ENCODE measurements at regions not wholly inside any gene's neighbourhood (a gene's known extent, or its start where the extent isn't known, plus 50 kb on each side); places are given as distances from the start of the nearest gene placed in this dataset.

DNA sequence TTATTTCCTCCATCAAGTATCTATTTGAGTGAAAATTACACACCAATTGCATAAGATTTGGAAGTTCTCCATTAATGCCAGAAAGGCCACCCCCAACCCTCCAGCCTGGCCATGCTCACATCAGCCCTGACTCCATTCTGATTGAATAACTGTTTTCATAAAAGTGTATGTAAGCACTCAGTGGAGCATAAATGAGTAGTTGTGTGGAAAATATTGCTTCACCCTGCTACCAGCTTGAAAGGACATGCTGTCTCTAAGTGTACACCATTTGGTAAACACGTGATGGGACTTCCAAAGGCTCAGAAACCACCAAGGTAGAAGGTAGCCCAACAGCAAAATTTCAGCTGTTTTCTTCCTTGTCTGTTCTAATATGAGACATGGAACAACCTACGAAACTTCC lies 393.8 kb downstream of the ZNF385D start:
- H3K9ac ChIP-seq (ENCODE audit: low read length), result no peak overlapping the region
- H3K4me3 ChIP-seq (ENCODE audit: low read length), result no peak overlapping the region
- H3K9me3 ChIP-seq (replicated peaks; ENCODE audit: insufficient read depth, low read length), result no peaks in the 10 kb centered on the region
- no peak overlapping the region for H2AFZ ChIP-seq (ENCODE audit: low read length)
- no peaks in the 10 kb centered on the region for H3K4me1 ChIP-seq (ENCODE audit: low read length)
- H3K9me2 ChIP-seq (replicated peaks; ENCODE audit: insufficient read depth, low read length), result no peaks in the 10 kb centered on the region
- no peaks in the 10 kb centered on the region for H3K79me2 ChIP-seq (ENCODE audit: low read length)
- no peaks in the 10 kb centered on the region for H4K20me1 ChIP-seq (ENCODE audit: insufficient read depth, low read length)
- no peak for TF ChIP-seq EZH2 (optimal IDR thresholded peaks at IDR 0.05; ENCODE audit: low read depth, low read length)
- TF ChIP-seq, protein P1, sequence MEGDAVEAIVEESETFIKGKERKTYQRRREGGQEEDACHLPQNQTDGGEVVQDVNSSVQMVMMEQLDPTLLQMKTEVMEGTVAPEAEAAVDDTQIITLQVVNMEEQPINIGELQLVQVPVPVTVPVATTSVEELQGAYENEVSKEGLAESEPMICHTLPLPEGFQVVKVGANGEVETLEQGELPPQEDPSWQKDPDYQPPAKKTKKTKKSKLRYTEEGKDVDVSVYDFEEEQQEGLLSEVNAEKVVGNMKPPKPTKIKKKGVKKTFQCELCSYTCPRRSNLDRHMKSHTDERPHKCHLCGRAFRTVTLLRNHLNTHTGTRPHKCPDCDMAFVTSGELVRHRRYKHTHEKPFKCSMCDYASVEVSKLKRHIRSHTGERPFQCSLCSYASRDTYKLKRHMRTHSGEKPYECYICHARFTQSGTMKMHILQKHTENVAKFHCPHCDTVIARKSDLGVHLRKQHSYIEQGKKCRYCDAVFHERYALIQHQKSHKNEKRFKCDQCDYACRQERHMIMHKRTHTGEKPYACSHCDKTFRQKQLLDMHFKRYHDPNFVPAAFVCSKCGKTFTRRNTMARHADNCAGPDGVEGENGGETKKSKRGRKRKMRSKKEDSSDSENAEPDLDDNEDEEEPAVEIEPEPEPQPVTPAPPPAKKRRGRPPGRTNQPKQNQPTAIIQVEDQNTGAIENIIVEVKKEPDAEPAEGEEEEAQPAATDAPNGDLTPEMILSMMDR (IDR thresholded peaks at IDR 0.05; ENCODE audit: low read length), result no peak
- no peak for TF ChIP-seq EZH2phosphoT487 (IDR thresholded peaks at IDR 0.05; ENCODE audit: low read length)
- no peaks in the 10 kb centered on the region for H3F3A ChIP-seq (ENCODE audit: insufficient read depth, low read length)
- no peak overlapping the region for H3K27ac ChIP-seq (ENCODE audit: low read length)
- no peaks in the 10 kb centered on the region for H3K36me3 ChIP-seq (replicated peaks; ENCODE audit: insufficient read depth, low read length)
- H3K4me2 ChIP-seq (ENCODE audit: low read depth, low read length), result no peak overlapping the region
- no peak for DNase-seq
- H3K27me3 ChIP-seq (replicated peaks; ENCODE audit: insufficient read depth, low read length), result no peaks in the 10 kb centered on the region

DNA sequence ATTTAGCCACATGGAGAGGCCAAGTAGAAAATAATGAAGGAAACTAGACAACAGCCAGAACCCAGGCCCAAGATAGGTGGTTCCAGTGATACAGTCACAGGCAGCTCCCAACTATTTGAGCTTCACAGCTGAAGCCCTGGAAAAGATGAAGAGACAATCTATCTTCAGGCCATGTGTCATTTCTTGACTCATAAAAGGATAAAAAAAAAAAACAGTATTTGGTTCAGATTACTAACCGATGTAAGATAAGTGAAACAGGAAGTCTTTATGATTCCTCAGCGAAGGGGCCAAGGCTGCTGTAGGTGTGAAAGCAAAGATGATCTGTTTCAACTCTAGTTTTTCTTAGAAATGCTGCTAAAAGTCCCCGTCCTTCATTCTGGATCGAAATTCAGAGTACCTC lies 394.6 kb downstream of the ZNF385D start:
- no peaks in the 10 kb centered on the region for H3K79me2 ChIP-seq (ENCODE audit: low read length)
- H3K4me3 ChIP-seq (ENCODE audit: low read length), result no peak overlapping the region
- no peaks in the 10 kb centered on the region for H3K4me1 ChIP-seq (ENCODE audit: low read length)
- no peaks in the 10 kb centered on the region for H3K9me2 ChIP-seq (replicated peaks; ENCODE audit: insufficient read depth, low read length)
- no peaks in the 10 kb centered on the region for H3K9me3 ChIP-seq (replicated peaks; ENCODE audit: insufficient read depth, low read length)
- no peaks in the 10 kb centered on the region for H3K27me3 ChIP-seq (replicated peaks; ENCODE audit: insufficient read depth, low read length)
- H2AFZ ChIP-seq (ENCODE audit: low read length), result no peak overlapping the region
- no peak overlapping the region for H3K4me2 ChIP-seq (ENCODE audit: low read depth, low read length)
- no peak overlapping the region for H3K9ac ChIP-seq (ENCODE audit: low read length)
- H3K27ac ChIP-seq (ENCODE audit: low read length), result no peak overlapping the region
- no peaks in the 10 kb centered on the region for H3K36me3 ChIP-seq (replicated peaks; ENCODE audit: insufficient read depth, low read length)
- TF ChIP-seq EZH2phosphoT487 (IDR thresholded peaks at IDR 0.05; ENCODE audit: low read length) (no peak), EZH2 (optimal IDR thresholded peaks at IDR 0.05; ENCODE audit: low read depth, low read length) (no peak)
- TF ChIP-seq, protein P1 (IDR thresholded peaks at IDR 0.05; ENCODE audit: low read length), result no peak
- H4K20me1 ChIP-seq (ENCODE audit: insufficient read depth, low read length), result no peaks in the 10 kb centered on the region
- no peak for DNase-seq
- no peaks in the 10 kb centered on the region for H3F3A ChIP-seq (ENCODE audit: insufficient read depth, low read length)

DNA sequence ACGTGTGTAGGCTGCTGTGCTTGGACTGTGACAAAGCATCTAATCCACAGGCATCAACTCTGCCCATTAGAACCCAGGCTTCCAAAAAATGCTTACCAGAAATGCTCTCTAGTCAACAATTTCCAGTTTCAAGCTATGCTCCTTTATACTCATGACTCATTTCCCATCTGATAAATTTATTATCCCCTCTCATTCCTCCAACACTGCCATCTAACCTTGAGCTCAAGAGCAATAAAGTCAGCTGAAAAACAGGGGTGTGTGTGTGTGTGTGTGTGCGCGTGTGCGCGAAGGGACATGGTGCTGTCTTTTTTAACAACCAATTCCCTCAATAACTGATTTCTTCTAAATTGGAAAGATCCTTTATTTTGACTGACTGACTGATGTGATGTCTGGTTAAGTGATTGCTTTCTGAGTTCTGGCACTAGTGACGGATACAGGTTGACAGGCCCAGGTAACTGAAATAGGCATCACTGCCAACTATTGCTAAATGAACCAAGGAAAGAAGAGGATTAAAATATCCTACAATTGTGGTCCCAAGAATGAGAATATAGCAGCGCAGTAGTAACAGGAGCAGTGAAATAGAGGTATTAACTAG lies 405.5 kb downstream of the ZNF385D start:
- no peak for DNase-seq
- H2AFZ ChIP-seq (ENCODE audit: low read length), result no peak overlapping the region
- H3K4me3 ChIP-seq (ENCODE audit: low read length), result no peak overlapping the region
- H3K9me3 ChIP-seq (replicated peaks; ENCODE audit: insufficient read depth, low read length), result no peaks in the 10 kb centered on the region
- H3K9ac ChIP-seq (ENCODE audit: low read length), result no peak overlapping the region
- H3K36me3 ChIP-seq (replicated peaks; ENCODE audit: insufficient read depth, low read length), result no peaks in the 10 kb centered on the region
- no peaks in the 10 kb centered on the region for H4K20me1 ChIP-seq (ENCODE audit: insufficient read depth, low read length)
- H3K9me2 ChIP-seq (replicated peaks; ENCODE audit: insufficient read depth, low read length), result no peaks in the 10 kb centered on the region
- H3K79me2 ChIP-seq (ENCODE audit: low read length), result no peaks in the 10 kb centered on the region
- no peak overlapping the region for H3K4me2 ChIP-seq (ENCODE audit: low read depth, low read length)
- H3F3A ChIP-seq (ENCODE audit: insufficient read depth, low read length), result no peaks in the 10 kb centered on the region
- no peak overlapping the region for H3K27ac ChIP-seq (ENCODE audit: low read length)
- no peaks in the 10 kb centered on the region for H3K27me3 ChIP-seq (replicated peaks; ENCODE audit: insufficient read depth, low read length)
- no peaks in the 10 kb centered on the region for H3K4me1 ChIP-seq (ENCODE audit: low read length)
- no peak for TF ChIP-seq EZH2 (optimal IDR thresholded peaks at IDR 0.05; ENCODE audit: low read depth, low read length)

DNA sequence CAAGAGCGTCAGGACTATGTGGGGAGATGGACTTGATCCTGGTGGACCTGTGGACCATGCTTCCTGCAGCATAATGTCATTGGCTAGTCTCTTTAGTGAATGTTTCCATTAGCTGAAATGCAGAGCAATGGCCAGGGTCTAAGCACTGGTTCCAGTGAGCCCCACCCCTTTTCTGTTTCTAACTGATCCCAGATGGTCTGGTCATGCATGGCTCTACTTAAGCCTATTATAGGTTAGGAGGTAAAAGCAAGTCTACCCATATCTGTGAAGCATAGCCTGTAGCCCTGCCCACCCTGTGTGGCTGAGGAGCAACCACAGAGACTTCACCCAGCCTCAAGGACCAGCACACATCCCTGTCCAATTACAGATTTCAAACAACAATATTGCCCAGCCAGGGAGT lies 419.2 kb downstream of the ZNF385D start:
- Histone ChIP-seq H3K79me2 (ENCODE audit: low read length) (no peaks in the 10 kb centered on the region), H3K4me3 (ENCODE audit: low read length) (no peak overlapping the region), H3F3A (ENCODE audit: insufficient read depth, low read length) (no peaks in the 10 kb centered on the region), H3K9me3 (replicated peaks; ENCODE audit: insufficient read depth, low read length) (no peaks in the 10 kb centered on the region), H3K36me3 (replicated peaks; ENCODE audit: insufficient read depth, low read length) (no peaks in the 10 kb centered on the region), H3K9me2 (replicated peaks; ENCODE audit: insufficient read depth, low read length) (no peaks in the 10 kb centered on the region; the same call in 1 of the 2 replicates), H3K9ac (ENCODE audit: low read length) (no peak overlapping the region), H3K27me3 (replicated peaks; ENCODE audit: insufficient read depth, low read length) (no peaks in the 10 kb centered on the region), H4K20me1 (ENCODE audit: insufficient read depth, low read length) (no peaks in the 10 kb centered on the region), H2AFZ (ENCODE audit: low read length) (no peak overlapping the region), H3K4me2 (ENCODE audit: low read depth, low read length) (no peak overlapping the region), H3K4me1 (ENCODE audit: low read length) (peaks cover 7% of the 10 kb centered on the region; the same call in 1 of the 2 replicates), H3K27ac (ENCODE audit: low read length) (no peak overlapping the region)
- DNase-seq, result no peak
- TF ChIP-seq EZH2phosphoT487 (IDR thresholded peaks at IDR 0.05; ENCODE audit: low read length) (no peak), EZH2 (optimal IDR thresholded peaks at IDR 0.05; ENCODE audit: low read depth, low read length) (no peak)
- TF ChIP-seq, protein P1 (IDR thresholded peaks at IDR 0.05; ENCODE audit: low read length), result no peak
